HL-60 (cell line): ENCODE measurements at regions not wholly inside any gene's neighbourhood (a gene's known extent, or its start where the extent isn't known, plus 50 kb on each side); places are given as distances from the start of the nearest gene placed in this dataset.

Experiments used
- DNase-seq, 2 experiments: peaks; one replicate each; pipeline ENCODE4 v3.0.0-alpha.2; 2010 to 2020; ENCODE audit warnings: low read depth in 1 of 2, low spot score in 1 of 2
- H3K27ac ChIP-seq: fragments of 250-450 bp; sonication (Bioruptor Pico); replicated peaks from 2 replicates; pipeline ENCODE4 v1.5.1; 2020; ENCODE audit warnings: mild to moderate bottlenecking, moderate library complexity
- H3K27me3 ChIP-seq: fragments of 250-450 bp; sonication (Bioruptor Pico); 2 replicates; pipeline ENCODE4 v1.5.1; 2021; ENCODE audit warnings: mild to moderate bottlenecking, moderate library complexity; ENCODE audit not compliant: insufficient read depth, poor library complexity, severe bottlenecking
- H3K4me3 ChIP-seq: replicated peaks from 2 replicates; pipeline ENCODE4 v1.5.1; 2011; ENCODE audit warnings: mild to moderate bottlenecking, control low read depth, low read length; ENCODE audit not compliant: insufficient read depth
- GABPA ChIP-seq: IDR thresholded peaks from 2 replicates; pipeline ENCODE4 v1.6.1; 2012; ENCODE audit warnings: low read depth
- POLR2AphosphoS5 ChIP-seq: IDR thresholded peaks from 2 replicates; pipeline ENCODE4 v1.6.1; 2012; ENCODE audit warnings: low read depth
- SPI1 ChIP-seq: IDR thresholded peaks from 2 replicates; pipeline ENCODE4 v1.6.1; 2012; ENCODE audit warnings: low read depth, mild to moderate bottlenecking, borderline replicate concordance
- TF ChIP-seq, protein P1 (sequence below): IDR thresholded peaks from one replicate; pipeline ENCODE4 v1.5.1; 2011; ENCODE audit warnings: low read length, control low read depth, inconsistent platforms; ENCODE audit not compliant: insufficient read depth
- TF ChIP-seq, protein P2 (sequence below): IDR thresholded peaks from 2 replicates; pipeline ENCODE4 v1.6.1; 2012; ENCODE audit warnings: low read depth; ENCODE audit not compliant: insufficient replicate concordance

DNA sequence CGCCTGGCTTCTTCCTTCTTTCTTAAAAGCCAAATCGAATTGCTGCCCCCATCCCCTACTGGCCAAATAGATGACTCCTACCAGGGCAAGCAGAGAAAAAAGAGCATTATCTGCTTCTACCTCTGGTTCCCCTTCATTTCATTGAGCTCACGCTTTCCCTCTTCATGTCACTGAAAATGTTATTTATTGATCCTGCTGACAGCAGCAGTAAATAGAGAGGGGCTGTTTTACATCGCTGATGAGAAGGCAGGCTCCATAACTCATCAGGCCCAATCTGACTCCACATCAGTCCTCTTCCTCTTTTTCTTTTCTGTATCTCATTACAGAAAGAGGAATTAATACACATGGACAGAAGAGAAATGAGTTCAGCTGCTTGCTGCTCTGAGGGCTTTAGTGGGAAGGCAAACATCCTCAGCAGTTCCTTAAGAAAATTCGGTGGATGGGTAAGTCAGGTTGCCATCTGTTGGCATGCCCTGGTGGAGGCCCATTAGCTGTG lies 904.1 kb downstream of the KCNMA1 start:
- no peak for DNase-seq
- Histone ChIP-seq H3K27me3 (no peaks in the 10 kb centered on the region), H3K27ac (no peak overlapping the region), H3K4me3 (no peak overlapping the region)
- TF ChIP-seq SPI1 (peak; percentile 85), GABPA (no peak)

DNA sequence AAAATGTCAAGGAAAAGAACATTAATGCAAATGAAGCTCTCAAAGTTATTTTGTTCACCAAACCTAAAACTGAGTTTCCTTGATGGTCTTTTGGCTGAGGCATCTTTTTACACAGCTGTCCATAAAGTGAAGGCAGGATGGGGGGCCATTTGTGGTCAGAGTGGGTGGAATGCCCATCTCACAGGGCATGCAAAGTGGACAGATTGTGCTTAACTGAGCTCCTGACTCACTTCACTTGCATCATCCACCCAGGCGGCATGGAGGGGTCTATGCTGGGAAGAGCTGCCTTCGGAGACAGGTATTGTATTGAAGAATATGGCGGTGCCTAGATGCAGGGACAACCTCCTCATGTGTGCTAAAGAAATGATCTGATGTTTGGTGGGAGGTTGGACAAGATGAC lies 905.3 kb downstream of the KCNMA1 start:
- Histone ChIP-seq H3K27me3 (no peaks in the 10 kb centered on the region), H3K27ac (no peak overlapping the region), H3K4me3 (no peak overlapping the region)
- TF ChIP-seq, protein P1, sequence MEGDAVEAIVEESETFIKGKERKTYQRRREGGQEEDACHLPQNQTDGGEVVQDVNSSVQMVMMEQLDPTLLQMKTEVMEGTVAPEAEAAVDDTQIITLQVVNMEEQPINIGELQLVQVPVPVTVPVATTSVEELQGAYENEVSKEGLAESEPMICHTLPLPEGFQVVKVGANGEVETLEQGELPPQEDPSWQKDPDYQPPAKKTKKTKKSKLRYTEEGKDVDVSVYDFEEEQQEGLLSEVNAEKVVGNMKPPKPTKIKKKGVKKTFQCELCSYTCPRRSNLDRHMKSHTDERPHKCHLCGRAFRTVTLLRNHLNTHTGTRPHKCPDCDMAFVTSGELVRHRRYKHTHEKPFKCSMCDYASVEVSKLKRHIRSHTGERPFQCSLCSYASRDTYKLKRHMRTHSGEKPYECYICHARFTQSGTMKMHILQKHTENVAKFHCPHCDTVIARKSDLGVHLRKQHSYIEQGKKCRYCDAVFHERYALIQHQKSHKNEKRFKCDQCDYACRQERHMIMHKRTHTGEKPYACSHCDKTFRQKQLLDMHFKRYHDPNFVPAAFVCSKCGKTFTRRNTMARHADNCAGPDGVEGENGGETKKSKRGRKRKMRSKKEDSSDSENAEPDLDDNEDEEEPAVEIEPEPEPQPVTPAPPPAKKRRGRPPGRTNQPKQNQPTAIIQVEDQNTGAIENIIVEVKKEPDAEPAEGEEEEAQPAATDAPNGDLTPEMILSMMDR = no peak
- TF ChIP-seq POLR2AphosphoS5 = no peak
- TF ChIP-seq, protein P2, sequence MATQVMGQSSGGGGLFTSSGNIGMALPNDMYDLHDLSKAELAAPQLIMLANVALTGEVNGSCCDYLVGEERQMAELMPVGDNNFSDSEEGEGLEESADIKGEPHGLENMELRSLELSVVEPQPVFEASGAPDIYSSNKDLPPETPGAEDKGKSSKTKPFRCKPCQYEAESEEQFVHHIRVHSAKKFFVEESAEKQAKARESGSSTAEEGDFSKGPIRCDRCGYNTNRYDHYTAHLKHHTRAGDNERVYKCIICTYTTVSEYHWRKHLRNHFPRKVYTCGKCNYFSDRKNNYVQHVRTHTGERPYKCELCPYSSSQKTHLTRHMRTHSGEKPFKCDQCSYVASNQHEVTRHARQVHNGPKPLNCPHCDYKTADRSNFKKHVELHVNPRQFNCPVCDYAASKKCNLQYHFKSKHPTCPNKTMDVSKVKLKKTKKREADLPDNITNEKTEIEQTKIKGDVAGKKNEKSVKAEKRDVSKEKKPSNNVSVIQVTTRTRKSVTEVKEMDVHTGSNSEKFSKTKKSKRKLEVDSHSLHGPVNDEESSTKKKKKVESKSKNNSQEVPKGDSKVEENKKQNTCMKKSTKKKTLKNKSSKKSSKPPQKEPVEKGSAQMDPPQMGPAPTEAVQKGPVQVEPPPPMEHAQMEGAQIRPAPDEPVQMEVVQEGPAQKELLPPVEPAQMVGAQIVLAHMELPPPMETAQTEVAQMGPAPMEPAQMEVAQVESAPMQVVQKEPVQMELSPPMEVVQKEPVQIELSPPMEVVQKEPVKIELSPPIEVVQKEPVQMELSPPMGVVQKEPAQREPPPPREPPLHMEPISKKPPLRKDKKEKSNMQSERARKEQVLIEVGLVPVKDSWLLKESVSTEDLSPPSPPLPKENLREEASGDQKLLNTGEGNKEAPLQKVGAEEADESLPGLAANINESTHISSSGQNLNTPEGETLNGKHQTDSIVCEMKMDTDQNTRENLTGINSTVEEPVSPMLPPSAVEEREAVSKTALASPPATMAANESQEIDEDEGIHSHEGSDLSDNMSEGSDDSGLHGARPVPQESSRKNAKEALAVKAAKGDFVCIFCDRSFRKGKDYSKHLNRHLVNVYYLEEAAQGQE = no peak
- TF ChIP-seq SPI1 = no peak
- TF ChIP-seq GABPA = no peak
- no peak for DNase-seq

DNA sequence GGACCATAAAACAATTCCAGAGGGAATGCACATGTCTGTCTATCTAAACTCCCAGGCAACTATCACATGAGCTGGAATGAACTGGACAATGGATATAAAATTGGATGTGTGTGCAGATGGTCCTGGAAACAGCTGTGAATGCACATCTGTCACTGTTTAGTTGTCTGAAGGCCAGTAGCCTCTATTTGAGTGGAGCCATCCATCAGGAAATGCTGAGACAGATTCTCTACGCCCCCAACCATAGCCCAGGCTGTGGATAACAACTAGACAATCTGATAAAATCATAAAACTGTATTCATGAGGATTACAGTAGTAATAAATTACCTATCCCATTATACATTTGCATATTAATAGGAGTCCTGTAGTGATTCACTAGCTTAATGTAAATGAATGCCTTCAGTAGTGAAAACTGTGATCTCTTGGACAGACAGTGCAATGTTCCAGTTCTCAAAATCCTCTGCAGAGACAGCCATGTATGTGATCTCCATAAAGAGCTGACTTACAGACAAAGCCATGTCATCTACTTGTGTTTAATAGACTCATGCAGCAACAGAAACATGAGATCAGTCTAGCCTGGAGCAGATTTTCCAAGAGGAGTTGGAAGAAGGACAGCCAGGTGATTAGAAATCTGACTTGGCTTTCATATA lies 907.6 kb downstream of the KCNMA1 start:
- DNase-seq = no peak
- no peak overlapping the region for H3K27ac ChIP-seq
- TF ChIP-seq, protein P1 = no peak
- TF ChIP-seq POLR2AphosphoS5 = no peak
- no peak for TF ChIP-seq GABPA
- TF ChIP-seq, protein P2 = no peak
- TF ChIP-seq SPI1 = no peak
- no peak overlapping the region for H3K4me3 ChIP-seq
- no peaks in the 10 kb centered on the region for H3K27me3 ChIP-seq

DNA sequence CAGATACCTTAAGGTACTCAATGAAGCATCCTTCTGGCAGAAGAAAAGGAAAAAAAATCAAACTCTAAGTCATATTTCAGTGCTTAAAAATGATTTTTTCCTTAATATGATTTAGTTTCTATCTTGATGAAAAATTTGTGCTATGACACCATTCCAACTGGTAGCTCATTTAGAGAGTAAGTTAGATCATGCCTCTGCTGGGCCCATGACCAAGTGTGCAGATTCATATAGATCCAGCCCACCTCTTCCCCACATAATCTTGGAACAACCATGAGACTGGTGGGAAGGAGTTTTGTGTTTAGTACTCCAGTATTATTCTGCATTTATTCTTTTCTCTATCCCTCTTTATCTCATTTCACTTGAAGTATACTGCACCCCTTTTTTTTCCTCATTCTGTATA lies 908.3 kb downstream of the KCNMA1 start:
- Histone ChIP-seq H3K4me3 (no peak overlapping the region), H3K27me3 (no peaks in the 10 kb centered on the region), H3K27ac (no peak overlapping the region)
- no peak for TF ChIP-seq POLR2AphosphoS5
- TF ChIP-seq, protein P2 = no peak
- TF ChIP-seq GABPA = no peak
- DNase-seq = no peak
